NCI-H2171 (cell line): ENCODE measurements at regions not wholly inside any gene's neighbourhood (a gene's known extent, or its start where the extent isn't known, plus 50 kb on each side); places are given as distances from the start of the nearest gene placed in this dataset.

Experiments used
- DNase-seq: peaks from one replicate; lab custom pipeline; 2025; lab: John Stamatoyannopoulos, UW

GRCh38 chr11:122229481-122230384 lies 113.7 kb upstream of the BLID start:
- no peak for DNase-seq

GRCh38 chr11:122229078-122229477 lies 113.1 kb upstream of the BLID start:
- DNase-seq: no peak

DNA sequence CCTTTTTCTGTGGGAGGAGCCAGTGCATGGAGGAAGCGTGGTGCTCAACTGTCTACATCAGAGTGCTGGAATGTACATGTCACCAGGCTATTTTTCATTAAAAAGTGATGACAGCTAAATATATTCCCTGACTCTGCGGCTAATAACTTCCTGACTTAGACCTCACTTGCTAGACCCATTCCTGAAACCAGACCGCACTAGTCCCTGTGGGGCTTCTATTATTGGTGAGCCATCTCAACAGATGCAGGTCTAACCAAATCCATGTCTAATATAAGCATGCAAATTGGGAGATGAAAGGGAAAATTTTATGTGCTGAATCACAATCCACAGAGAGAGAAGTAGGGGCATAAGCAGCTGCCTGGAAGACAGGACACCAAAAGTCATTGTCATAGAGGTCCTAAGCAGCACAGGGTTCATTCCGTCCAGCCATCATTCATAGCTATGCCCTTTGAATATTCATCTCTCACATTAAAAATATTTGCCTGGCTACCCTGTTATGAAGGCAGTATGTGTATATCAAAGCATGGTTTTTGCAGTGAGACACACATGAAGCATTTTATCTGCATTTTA lies 110.9 kb upstream of the BLID start:
- no peak for DNase-seq

- no peak for DNase-seq
Observed at GRCh38 chr11:122224867-122225266, 108.9 kb upstream of the BLID start.

DNA sequence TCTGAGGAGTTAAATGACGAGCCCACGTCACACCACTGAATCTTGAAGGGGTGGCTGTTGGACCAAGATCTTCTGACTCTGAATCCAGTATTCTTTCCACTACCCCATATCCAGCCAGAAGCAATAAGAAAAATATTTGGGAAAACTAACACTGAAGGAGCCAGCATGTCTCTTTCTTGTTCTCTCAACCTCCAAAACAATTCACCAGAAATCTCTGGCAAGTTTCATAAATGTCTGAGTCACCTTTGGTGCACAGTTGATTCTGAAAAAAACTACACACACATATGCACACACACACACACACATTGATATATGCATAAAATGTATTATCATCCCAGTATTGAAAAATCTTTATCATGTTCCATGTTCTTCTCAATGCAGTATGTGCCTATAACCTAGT lies 104.3 kb upstream of the BLID start:
- DNase-seq: no peak

GRCh38 chr11:122219791-122220190 lies 103.8 kb upstream of the BLID start:
- DNase-seq: no peak

GRCh38 chr11:122215244-122215992 lies 99.4 kb upstream of the BLID start:
- DNase-seq: no peak

GRCh38 chr11:122214567-122214966 lies 98.6 kb upstream of the BLID start:
- DNase-seq: no peak

DNA sequence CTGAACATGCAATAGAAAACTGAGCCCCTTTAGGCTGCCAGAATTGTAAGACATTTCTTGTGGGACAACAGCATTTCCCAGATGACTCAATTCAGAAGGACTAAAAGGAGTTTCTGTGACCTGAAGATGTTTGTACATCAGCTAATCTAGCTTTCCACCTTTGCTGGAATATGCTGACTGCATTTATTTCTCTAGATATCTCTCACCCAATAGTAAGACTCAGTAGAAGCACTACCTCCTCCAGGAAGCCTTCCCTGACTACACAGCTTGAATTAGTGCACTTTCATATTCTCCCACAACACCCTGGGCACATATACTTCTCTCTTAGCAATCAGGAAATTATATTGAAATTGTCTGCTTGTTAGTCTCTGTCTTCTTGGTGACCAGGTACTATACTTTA lies 98.1 kb upstream of the BLID start:
- no peak for DNase-seq

DNA sequence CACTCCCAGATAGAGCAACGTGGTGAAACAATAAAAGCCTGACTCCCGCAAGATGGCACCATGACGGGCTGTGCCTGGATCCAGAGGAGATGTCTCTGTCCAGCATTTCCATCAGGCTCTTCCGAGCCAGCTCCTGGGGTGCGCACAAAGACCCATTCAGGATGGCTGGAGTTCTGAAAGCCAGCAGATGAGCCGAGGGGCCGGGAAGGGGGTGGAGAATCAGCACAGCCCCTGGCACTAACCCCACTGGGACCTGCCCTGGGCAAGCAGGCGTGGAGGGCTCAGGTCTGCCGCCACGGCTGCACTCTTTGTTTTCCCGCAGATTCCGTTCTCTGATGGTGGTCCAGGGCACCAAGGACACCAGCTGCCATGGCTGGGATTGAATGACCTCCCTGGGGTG lies 97.2 kb upstream of the BLID start:
- DNase-seq: no peak

DNA sequence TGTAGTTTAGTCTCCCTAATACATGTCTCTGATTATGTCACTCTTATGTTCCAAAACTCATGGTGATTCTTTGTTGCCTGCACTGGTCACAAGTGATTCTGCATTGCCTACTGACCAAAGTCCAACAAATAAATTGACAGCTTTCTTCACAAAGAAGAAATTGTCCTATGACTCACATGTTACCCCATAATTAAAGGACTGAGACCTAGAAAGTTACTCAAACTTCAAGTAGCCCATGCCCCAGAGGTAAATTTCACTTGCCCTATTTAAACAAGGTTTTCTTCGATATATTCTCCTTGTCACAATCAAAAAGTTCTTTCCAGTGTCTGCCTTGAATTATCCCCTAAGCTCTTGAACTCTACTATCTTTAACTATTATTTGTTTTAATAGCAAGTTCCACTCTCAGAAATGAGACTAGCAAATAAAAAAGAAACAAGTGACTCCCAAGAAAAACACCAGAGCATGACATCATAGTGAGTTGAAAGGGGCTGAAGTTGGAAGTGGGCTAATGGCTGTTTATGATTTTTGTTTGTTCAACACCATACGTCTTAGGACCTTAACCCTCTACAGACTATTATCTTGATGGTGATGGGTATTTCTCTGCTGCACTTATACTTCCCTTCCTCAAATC lies 94.5 kb upstream of the BLID start:
- no peak for DNase-seq

DNA sequence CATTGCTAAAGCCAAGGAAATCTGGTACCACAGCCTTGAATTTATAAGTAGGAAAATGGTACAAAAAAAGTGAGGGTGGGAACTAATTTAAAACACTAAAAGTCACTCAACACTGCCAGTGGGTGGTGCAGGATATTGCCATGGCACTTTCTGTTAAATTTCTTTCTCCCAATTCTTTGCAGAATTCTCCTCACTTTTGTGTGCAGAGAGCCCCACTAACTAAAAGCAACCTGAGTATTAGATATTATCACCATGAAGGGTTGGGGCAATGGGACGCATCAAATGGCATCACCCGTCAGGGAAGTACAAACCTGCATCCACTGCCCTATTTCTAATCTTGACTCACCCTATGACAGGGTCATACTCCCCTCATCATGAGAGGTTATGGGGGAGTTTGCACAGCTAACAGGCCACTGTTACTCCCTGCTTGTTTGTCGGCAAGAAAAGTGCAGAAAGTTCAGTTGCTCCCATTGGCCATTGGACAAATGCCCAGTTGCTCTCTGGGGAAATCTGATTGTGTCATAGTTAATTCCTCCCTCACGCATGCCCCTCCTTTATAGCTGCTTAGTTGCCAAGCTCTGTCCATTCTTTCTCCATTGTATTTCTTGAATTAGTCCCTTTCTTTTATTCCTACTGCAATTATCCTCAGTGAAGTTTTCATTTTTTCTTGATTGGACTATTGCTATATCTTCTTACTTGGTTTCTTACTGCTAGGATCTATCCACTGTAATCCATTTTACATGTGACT lies 93.8 kb upstream of the BLID start:
- DNase-seq: no peak

GRCh38 chr11:122207921-122208764 lies 92.1 kb upstream of the BLID start:
- no peak for DNase-seq

DNA sequence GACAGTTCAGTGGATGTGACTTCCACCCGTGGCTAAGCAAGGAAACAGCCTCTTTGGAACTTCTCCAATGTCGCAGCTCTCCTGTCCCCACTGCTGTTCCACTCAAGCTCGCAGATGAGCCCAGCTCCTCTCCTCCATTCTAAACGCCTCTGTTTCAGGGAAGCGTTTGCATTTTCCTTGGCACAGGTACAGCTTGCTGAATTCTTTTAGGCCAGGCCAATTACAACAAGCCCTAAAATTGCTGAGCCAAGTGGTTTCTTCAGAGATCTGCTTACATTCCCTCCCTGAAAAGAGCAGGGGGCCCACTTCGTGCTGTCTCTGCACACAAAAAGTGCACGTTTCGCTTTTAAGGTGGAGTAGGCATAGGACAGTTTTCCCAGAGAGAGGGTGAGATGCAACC lies 91.5 kb upstream of the BLID start:
- no peak for DNase-seq

DNA sequence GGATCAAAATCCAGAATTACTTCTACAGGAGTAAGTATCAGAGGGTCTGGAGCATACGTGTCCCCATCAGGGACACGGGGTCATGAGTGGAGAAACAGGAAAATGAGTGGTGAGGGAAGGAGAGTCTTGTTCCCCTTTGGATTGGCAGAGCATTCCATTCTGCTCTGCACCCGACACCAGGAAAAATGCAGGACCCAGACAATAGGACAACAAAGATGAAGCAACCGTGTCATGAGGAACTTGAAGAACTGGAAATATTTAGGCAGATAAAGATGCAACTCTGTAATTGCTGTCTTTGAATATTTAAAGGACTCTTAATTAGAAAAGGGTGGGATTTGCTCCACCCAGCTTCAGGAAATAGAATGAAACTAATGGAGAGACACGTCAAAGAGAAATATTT lies 89.0 kb upstream of the BLID start:
- no peak for DNase-seq

DNA sequence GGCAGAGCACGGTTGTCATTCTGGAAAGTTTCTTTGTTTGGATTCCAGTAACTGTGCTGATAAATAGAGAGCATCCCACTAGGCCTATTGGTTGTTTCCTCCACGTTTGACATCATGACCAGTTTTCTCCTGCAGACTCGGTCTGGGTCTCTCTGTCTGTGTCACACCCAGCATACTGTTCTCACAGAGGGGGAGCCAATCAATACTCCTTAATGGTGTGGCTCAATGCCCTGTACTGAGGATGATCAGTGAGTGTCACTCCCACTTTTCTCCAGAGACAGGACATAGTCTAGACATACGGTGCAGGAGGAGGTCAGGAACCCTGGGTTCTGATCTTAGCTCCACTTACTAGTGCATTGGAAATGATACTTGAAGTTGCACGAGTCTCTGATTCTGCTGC lies 88.2 kb upstream of the BLID start:
- DNase-seq: no peak

- DNase-seq: no peak
Observed at GRCh38 chr11:122202951-122203456, 87.0 kb upstream of the BLID start.

DNA sequence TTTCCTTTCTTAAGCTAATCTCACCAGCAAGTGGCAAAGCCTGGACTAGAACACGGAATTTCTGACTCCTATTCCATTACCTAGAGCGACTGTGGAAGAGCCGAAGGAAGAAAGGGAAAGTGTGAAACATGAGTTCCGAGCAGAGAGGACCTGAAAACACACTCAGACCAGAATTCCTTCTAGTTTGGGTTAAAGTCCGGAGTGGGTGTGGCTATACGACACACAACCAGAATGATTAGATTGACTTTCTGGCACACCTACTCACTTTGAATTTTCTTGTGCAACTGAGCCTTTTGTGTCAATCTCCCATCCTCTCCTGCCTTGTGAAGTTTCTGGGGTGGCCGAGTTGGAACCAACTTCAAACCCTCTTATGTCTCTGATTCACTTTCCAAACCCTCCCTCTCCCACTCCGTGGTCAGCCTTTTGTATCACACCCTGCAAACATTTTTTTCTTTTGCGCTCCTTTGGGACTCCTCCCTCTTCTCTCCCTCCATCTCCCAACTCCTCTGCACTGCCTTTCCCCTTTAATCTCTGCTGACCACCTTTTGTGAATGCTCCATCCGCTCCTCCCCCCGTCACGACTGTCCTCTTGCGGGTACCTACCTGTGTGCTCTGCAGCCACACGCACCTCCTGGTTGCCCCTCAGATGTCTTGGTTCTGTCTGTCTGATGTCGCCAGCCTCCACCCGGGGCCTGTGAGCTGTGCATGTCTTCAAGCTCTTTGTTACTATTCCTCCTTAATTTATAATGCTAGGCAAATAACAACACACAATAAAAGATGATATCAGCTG lies 86.3 kb upstream of the BLID start:
- DNase-seq: no peak

- DNase-seq: no peak
Observed at GRCh38 chr11:122201106-122201505, 85.1 kb upstream of the BLID start.

DNA sequence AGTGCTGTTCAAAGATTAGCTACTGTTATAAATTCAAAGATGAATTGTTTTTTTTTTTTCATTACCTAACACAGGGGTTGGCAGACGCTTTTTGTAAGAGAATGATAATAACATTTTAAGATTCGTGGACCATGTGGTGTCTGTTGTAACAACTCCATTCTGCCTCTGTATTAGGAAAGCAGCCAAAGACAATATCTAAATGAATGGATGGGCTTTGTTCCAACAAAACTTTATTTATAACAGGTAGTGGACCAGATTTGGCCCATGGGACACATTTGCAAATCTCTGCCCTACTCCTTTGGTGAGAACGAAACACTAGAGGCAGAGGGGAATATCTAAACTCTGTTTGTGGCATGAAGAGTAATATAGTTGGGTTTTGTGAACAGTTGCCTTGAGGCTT lies 83.6 kb upstream of the BLID start:
- DNase-seq: no peak
